22Rv1 (cell line): ENCODE measurements at regions not wholly inside any gene's neighbourhood (a gene's known extent, or its start where the extent isn't known, plus 50 kb on each side); places are given as distances from the start of the nearest gene placed in this dataset.

Source experiments
- H3K27ac ChIP-seq: fragments of 450-650 bp; 2 replicates; pipeline ENCODE4 v1.5.1; 2017
- ZFX ChIP-seq: fragments of 450-650 bp; IDR thresholded peaks from 2 replicates; pipeline ENCODE4 v1.6.1; 2017; ENCODE audit warnings: antibody characterized with exemption, borderline replicate concordance
- TF ChIP-seq, protein P1 (sequence below): fragments of 450-650 bp; IDR thresholded peaks from 2 replicates; pipeline ENCODE4 v1.5.1; 2017; ENCODE audit warnings: mild to moderate bottlenecking

DNA sequence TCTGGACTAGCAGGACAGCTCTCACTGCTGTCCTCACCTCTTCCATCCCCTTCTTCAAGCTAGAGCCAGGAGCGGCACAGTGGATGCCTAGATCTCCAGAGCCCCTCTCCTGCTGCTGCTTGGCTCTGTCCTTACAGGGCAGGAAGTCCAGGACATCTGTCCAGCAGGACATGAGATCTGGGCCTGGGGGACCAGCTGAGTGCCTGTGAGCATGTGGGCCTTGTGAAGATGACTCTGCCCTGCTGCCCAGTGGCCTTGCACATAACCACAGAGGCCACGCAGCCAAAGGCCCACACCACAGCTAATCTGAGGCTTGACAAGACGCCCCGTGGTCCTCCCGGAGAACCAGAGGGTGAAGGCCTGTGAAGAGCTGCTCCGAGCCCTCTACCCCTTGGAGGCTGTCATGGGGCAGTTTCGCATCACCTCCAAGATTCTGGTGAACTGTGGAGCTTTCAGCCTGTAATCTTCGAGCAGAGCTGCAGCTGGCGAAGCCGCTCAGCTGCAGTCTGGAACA, 516.7 kb upstream of the HS6ST1 start:
- TF ChIP-seq, protein P1, sequence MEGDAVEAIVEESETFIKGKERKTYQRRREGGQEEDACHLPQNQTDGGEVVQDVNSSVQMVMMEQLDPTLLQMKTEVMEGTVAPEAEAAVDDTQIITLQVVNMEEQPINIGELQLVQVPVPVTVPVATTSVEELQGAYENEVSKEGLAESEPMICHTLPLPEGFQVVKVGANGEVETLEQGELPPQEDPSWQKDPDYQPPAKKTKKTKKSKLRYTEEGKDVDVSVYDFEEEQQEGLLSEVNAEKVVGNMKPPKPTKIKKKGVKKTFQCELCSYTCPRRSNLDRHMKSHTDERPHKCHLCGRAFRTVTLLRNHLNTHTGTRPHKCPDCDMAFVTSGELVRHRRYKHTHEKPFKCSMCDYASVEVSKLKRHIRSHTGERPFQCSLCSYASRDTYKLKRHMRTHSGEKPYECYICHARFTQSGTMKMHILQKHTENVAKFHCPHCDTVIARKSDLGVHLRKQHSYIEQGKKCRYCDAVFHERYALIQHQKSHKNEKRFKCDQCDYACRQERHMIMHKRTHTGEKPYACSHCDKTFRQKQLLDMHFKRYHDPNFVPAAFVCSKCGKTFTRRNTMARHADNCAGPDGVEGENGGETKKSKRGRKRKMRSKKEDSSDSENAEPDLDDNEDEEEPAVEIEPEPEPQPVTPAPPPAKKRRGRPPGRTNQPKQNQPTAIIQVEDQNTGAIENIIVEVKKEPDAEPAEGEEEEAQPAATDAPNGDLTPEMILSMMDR, result no peak
- TF ChIP-seq ZFX, result no peak
- H3K27ac ChIP-seq, result no peak overlapping the region

- TF ChIP-seq, protein P1, result no peak
- TF ChIP-seq ZFX, result no peak
- H3K27ac ChIP-seq, result no peak overlapping the region
Measured at GRCh38 chr2:128835974-128836373, 517.3 kb upstream of the HS6ST1 start.

- no peak overlapping the region for H3K27ac ChIP-seq
- TF ChIP-seq, protein P1, result no peak
- TF ChIP-seq ZFX, result no peak
Measured at GRCh38 chr2:128836559-128837100, 518.0 kb upstream of the HS6ST1 start.

DNA sequence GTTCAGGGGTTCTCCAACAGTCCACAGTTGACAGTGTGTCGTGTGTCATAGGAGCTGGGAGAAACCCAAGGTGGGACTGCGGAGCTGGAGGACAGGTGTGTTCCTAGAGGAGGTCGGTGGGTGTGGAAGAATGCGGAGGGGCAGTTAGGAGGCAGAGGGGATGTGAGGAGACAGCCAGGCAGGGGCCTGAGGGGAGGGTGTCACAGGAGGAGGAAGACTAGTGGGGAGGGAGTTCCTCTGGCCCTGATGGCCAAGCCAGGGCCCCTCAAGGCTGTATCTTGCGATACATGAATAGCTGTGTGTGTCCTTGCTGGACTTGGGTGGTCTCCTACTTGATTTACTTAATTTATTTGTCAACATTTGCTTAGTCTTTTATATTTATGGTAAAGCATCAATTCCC, 519.6 kb upstream of the HS6ST1 start:
- TF ChIP-seq ZFX, result no peak
- TF ChIP-seq, protein P1, result no peak
- H3K27ac ChIP-seq, result no peak overlapping the region

GRCh38 chr2:128841803-128842202, 523.1 kb upstream of the HS6ST1 start:
- TF ChIP-seq, protein P1, result no peak
- no peak for TF ChIP-seq ZFX

DNA sequence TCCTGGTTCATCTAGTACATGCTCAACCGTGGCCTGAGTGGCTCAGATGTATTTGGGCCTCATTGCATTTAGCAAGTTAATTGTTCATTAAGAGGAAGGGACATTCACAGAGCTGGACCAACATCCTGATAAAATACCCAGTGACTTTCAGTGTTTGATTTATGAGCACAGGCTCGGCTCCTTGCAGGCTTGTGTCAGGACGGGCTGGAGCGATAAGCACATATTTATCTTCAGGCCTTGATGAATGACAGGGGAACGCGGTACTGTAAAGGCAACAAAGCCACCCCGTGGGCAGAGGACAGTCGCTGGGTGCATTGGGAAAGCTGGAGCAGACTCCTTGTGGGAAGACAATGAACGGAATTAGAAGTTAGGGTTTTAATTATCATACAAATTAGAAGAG, 548.6 kb upstream of the HS6ST1 start:
- TF ChIP-seq ZFX, result no peak
- TF ChIP-seq, protein P1, result no peak
- H3K27ac ChIP-seq, result no peak overlapping the region

More at GRCh38 chr2:128841803-128842202, 523.1 kb upstream of the HS6ST1 start:
- no peak overlapping the region for H3K27ac ChIP-seq

DNA sequence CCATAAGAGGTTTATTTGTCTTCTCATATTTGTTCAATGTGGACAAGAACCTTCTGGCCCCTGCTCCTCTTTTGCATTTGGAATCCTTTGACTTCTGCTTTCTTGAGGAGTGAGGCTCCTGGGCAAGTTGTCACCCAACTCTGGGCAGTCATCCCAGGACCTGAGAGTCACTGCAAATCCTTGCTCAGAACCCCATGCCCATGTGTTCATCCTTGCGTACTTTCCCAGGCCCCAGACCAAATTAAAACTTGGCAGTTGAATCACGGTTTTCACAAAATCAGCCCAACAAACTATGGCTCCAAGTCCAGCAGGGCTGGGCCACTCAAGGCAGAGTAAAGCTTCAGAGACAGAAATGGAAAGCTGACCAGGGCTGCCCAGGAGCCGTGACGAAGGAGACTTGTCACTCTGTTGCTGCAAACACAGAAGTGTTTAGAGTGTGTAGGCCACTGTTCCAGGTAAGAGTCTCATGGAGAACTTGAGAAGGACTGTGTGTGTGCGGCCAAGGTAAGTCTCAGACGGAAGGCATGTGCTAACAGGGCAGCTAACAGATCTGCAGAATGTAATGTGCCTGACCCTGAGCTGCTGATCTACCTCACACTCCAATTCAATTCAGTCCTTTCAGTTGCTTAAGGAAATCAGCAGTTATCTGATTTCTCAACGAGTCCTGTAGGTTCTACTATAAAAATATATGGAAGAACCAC, 549.4 kb upstream of the HS6ST1 start:
- no peak overlapping the region for H3K27ac ChIP-seq
- TF ChIP-seq, protein P1, result no peak
- TF ChIP-seq ZFX, result no peak
